ENCODE measurements at regions not wholly inside any gene's neighbourhood (a gene's known extent, or its start where the extent isn't known, plus 50 kb on each side); places are given as distances from the start of the nearest gene placed in this dataset.

GRCh38 chr4:58477950-58478349 is 1367.8 kb upstream of the IGFBP7 start:
- ATAC-seq (no peak), DNase-seq (no peak)
- WGBS, 4 donors: 83 to 91% (median 84%) methylated on average over 1 of the region's 1 CpG
- Histone ChIP-seq H3K27ac (no peak overlapping the region), H3K4me3 (no peak overlapping the region), H3K9me3 (no peaks in the 10 kb centered on the region), H3K36me3 (no peaks in the 10 kb centered on the region), H3K4me1 (no peaks in the 10 kb centered on the region), H3K27me3 (no peaks in the 10 kb centered on the region)
- no peak for TF ChIP-seq CTCF (IDR thresholded peaks at IDR 0.05)
- no peak for TF ChIP-seq POLR2A (IDR thresholded peaks at IDR 0.05)
- intact Hi-C loops (cut with DNase I): no loop called here

GRCh38 chr4:58477513-58477912 is 1367.3 kb upstream of the IGFBP7 start:
- DNase-seq (no peak), ATAC-seq (no peak)
- no peaks in the 10 kb centered on the region for H3K9me3 ChIP-seq
- H3K4me3 ChIP-seq: no peak overlapping the region
- no peaks in the 10 kb centered on the region for H3K27me3 ChIP-seq
- 88 to 94% (median 91%) methylated on average over 3 of the region's 3 CpGs for WGBS, 4 donors
- no peaks in the 10 kb centered on the region for H3K36me3 ChIP-seq
- TF ChIP-seq CTCF (IDR thresholded peaks at IDR 0.05): no peak
- TF ChIP-seq POLR2A (IDR thresholded peaks at IDR 0.05): no peak
- intact Hi-C loops (cut with DNase I): no loop called here
- H3K4me1 ChIP-seq: no peaks in the 10 kb centered on the region
- H3K27ac ChIP-seq: no peak overlapping the region

GRCh38 chr4:58475097-58475496 is 1364.9 kb upstream of the IGFBP7 start:
- WGBS, 4 donors: 72 to 89% (median 84%) methylated on average over 2 of the region's 2 CpGs
- H3K4me3 ChIP-seq: no peak overlapping the region
- no peaks in the 10 kb centered on the region for H3K36me3 ChIP-seq
- intact Hi-C loops (cut with DNase I): no loop called here
- ATAC-seq (no peak), DNase-seq (no peak)
- H3K27ac ChIP-seq: no peak overlapping the region
- no peak for TF ChIP-seq CTCF (IDR thresholded peaks at IDR 0.05)
- no peak for TF ChIP-seq POLR2A (IDR thresholded peaks at IDR 0.05)
- no peaks in the 10 kb centered on the region for H3K4me1 ChIP-seq
- no peaks in the 10 kb centered on the region for H3K9me3 ChIP-seq
- H3K27me3 ChIP-seq: no peaks in the 10 kb centered on the region

- intact Hi-C loops (cut with DNase I): no loop called here
- H3K4me3 ChIP-seq: no peak overlapping the region
- H3K4me1 ChIP-seq: no peaks in the 10 kb centered on the region
- no peak overlapping the region for H3K27ac ChIP-seq
- ATAC-seq: no peak
- no peaks in the 10 kb centered on the region for H3K27me3 ChIP-seq
- WGBS, 4 donors: 86 to 98% (median 90%) methylated on average over 7 to 13 of the region's 13 CpGs
- peak in 1 of 5 donors; percentile 16 for DNase-seq
- TF ChIP-seq CTCF (IDR thresholded peaks at IDR 0.05) (no peak), POLR2A (IDR thresholded peaks at IDR 0.05) (no peak)
- H3K36me3 ChIP-seq: no peaks in the 10 kb centered on the region
- H3K9me3 ChIP-seq: peaks cover 0 to 17% (median 0%) of the 10 kb centered on the region in 12 donors
Observed at GRCh38 chr4:58465031-58465430, 1354.8 kb upstream of the IGFBP7 start.

Measured in heart left ventricle (tissue), 16 donors.